ENCODE measurements at regions not wholly inside any gene's neighbourhood (a gene's known extent, or its start where the extent isn't known, plus 50 kb on each side); places are given as distances from the start of the nearest gene placed in this dataset.

DNA sequence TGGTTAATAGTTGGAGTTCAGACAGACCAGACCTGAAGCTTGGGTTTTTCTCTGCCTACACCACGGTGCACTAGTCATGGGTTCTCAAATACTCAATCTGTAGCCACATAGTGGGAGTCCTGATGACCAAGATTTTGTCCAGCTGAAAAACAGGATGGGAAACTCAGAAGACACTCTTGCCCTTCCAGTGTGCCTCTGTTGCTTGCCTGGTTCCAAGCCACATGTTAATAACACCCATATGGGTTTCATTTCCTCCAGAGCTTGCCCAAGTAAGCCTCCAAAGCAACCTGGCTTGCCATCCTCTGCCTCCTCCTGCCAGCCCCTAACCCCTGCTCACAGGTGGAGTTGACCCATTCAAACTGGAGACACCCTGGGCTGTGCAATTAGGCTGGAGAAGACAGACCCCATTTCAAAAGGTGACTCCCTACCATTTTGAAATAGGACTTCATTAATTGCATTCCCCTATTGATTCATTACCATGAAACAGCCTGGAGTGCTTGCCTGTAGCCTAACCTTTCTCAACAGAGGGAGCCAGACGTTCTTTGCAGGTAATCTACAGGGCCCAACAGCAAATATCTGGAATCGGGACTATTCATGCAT is 108.0 kb upstream of the HABP2 start:
- no peaks in the 10 kb centered on the region for H3K9me3 ChIP-seq (ENCODE audit: control insufficient read depth in 1 of 2, low read length in 2 of 2)
- H3K36me3 ChIP-seq (ENCODE audit: control insufficient read depth in 1 of 2, insufficient read depth in 2 of 2, low read length in 2 of 2) = no peaks in the 10 kb centered on the region
- no peak overlapping the region for H3K4me3 ChIP-seq (ENCODE audit: low read depth in 1 of 2, low read length in 2 of 2)
- no peak overlapping the region for H3K27ac ChIP-seq (ENCODE audit: low read length)
- no peaks in the 10 kb centered on the region for H3K4me1 ChIP-seq (ENCODE audit: control insufficient read depth in 1 of 2, insufficient read depth in 2 of 2, low read length in 2 of 2)
- H3K27me3 ChIP-seq (ENCODE audit: low read depth, low read length) = no peaks in the 10 kb centered on the region

DNA sequence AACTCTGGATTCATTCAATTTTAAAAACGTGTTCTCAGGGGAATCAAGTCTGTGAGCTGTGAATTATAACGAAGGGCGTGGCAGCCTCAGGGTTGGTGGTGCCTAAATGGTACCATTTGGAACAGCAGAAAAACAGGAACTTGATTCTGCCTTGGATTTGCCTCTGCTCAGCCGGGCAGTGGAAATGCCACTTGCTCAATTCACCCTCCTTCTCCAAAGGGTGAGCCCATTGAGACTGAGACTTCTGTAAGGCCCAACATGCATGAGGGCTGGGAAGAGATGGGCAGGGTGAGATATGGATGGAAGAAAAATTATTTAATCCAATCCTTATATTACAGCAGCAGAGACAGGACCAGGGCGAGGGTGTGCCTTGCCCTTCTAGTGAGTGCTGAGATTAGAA is 107.1 kb upstream of the HABP2 start:
- H3K4me3 ChIP-seq (ENCODE audit: low read depth in 1 of 2, low read length in 2 of 2) = no peak overlapping the region
- no peaks in the 10 kb centered on the region for H3K9me3 ChIP-seq (ENCODE audit: control insufficient read depth in 1 of 2, low read length in 2 of 2)
- H3K36me3 ChIP-seq (ENCODE audit: control insufficient read depth in 1 of 2, insufficient read depth in 2 of 2, low read length in 2 of 2) = no peaks in the 10 kb centered on the region
- H3K27me3 ChIP-seq (ENCODE audit: low read depth, low read length) = no peaks in the 10 kb centered on the region
- no peak overlapping the region for H3K27ac ChIP-seq (ENCODE audit: low read length)
- no peaks in the 10 kb centered on the region for H3K4me1 ChIP-seq (ENCODE audit: control insufficient read depth in 1 of 2, insufficient read depth in 2 of 2, low read length in 2 of 2)

DNA sequence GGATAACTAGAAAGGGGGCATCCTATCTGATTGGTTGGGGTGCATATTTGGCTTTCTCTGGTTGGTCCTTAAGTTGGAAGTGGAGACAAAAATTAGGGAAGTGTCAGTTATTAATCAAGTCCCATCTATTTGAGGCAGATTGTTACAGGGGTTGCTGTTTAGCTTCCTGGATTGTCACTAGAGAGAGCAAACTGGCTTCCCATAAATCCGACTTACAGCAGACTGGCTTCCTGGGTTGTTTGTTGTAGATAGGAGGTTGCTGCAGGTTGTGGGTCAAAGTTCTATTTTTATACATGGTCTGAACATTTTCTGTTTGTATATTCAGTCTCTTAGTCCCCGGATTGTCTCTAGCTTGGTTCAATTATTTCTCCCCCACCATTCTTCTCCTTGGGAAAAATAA is 106.1 kb upstream of the HABP2 start:
- no peaks in the 10 kb centered on the region for H3K27me3 ChIP-seq (ENCODE audit: low read depth, low read length)
- no peak overlapping the region for H3K27ac ChIP-seq (ENCODE audit: low read length)
- no peaks in the 10 kb centered on the region for H3K9me3 ChIP-seq (ENCODE audit: control insufficient read depth in 1 of 2, low read length in 2 of 2)
- no peaks in the 10 kb centered on the region for H3K36me3 ChIP-seq (ENCODE audit: control insufficient read depth in 1 of 2, insufficient read depth in 2 of 2, low read length in 2 of 2)
- H3K4me3 ChIP-seq (ENCODE audit: low read depth in 1 of 2, low read length in 2 of 2) = no peak overlapping the region
- no peaks in the 10 kb centered on the region for H3K4me1 ChIP-seq (ENCODE audit: control insufficient read depth in 1 of 2, insufficient read depth in 2 of 2, low read length in 2 of 2)

DNA sequence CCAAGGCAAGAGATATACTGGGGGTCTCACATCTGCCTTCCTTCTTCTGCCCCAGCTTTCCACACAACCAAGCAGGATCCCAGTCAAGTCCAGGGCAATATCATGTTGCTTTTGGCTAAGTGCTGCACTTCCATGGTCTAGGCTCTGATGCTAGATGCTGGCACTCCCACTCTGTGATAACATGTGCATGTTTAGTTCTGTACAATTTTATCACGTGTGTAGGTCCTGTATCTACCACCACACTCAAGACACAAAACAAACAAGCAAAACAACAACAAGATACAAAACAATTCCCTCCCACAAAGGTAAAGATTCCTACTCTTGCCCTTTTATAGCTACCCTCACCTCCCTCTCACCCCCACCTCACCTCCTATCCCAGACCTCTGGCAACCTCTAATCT is 105.6 kb upstream of the HABP2 start:
- H3K36me3 ChIP-seq (ENCODE audit: control insufficient read depth in 1 of 2, insufficient read depth in 2 of 2, low read length in 2 of 2) = no peaks in the 10 kb centered on the region
- H3K4me1 ChIP-seq (ENCODE audit: control insufficient read depth in 1 of 2, insufficient read depth in 2 of 2, low read length in 2 of 2) = no peaks in the 10 kb centered on the region
- H3K9me3 ChIP-seq (ENCODE audit: control insufficient read depth in 1 of 2, low read length in 2 of 2) = no peaks in the 10 kb centered on the region
- no peak overlapping the region for H3K27ac ChIP-seq (ENCODE audit: low read length)
- H3K4me3 ChIP-seq (ENCODE audit: low read depth in 1 of 2, low read length in 2 of 2) = no peak overlapping the region
- H3K27me3 ChIP-seq (ENCODE audit: low read depth, low read length) = no peaks in the 10 kb centered on the region

DNA sequence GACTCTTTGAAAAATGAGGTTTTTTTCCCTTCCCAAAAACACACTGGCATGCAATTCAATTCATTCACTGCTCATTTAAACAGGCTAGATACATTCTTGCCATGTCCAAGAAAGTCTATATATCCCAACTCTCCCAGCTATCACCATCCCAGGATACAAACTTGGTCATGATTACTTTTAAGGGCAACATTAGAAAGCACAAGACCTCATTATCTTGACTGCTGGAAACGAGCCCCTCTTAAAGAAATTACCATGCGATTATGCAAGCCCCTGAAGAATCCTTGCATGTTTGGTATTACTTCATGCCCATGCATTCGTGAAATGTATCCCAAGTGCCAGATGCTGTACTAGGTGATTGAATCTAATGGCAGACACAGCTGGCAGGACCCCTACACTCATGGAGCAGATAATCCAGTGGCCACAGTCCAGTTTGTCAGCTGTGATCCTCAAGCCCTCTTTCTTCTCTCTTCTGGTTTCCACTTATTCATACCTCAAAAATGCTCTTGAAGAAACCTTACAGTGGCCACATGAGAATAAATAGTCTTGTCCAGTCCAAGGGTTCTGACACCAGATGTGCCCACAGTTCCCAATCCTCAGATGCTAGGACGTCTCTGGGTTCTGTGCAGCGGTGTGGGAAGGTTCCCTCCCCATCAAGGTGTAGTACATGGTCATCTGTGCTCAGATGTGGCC is 103.7 kb upstream of the HABP2 start:
- H3K27me3 ChIP-seq (ENCODE audit: low read depth, low read length) = no peaks in the 10 kb centered on the region
- H3K27ac ChIP-seq (ENCODE audit: low read length) = no peak overlapping the region
- no peaks in the 10 kb centered on the region for H3K36me3 ChIP-seq (ENCODE audit: control insufficient read depth in 1 of 2, insufficient read depth in 2 of 2, low read length in 2 of 2)
- no peaks in the 10 kb centered on the region for H3K4me1 ChIP-seq (ENCODE audit: control insufficient read depth in 1 of 2, insufficient read depth in 2 of 2, low read length in 2 of 2)
- no peak overlapping the region for H3K4me3 ChIP-seq (ENCODE audit: low read depth in 1 of 2, low read length in 2 of 2)
- no peaks in the 10 kb centered on the region for H3K9me3 ChIP-seq (ENCODE audit: control insufficient read depth in 1 of 2, low read length in 2 of 2)

DNA sequence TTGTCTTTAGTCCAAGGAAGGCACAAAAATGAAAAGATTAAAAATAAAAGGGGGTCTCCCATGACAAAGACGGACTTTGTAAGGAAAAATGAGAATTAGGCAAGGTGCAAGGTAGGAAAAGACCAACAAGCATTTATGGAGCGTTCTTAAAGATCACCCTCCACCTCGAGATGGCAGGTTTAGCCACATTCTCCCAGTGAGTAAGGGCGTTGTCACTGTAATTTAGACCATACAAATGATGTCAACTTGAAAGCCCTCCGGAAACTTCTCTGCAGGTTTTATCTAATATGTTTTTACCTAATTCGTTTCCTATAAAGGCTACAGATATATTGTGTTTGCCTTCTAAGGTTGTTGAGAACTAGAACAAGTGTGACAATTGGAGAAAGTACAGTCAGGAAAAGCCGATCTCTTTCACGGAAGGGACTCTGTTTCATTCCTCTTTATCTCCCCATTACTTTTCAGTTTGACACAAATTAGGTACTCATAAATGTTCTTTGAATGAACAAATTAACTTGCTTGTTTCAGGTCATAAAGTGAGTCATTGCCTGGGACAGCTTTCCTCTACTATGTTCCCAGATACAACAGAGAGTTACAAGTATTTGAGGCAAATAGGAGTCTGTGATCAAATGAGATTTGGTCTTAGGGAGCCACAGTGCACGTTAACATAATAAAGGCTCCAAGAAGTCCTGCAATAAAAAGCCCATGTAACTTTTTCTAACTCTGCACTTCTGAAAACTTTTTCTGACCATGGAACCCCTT is 102.6 kb upstream of the HABP2 start:
- no peaks in the 10 kb centered on the region for H3K36me3 ChIP-seq (ENCODE audit: control insufficient read depth in 1 of 2, insufficient read depth in 2 of 2, low read length in 2 of 2)

DNA sequence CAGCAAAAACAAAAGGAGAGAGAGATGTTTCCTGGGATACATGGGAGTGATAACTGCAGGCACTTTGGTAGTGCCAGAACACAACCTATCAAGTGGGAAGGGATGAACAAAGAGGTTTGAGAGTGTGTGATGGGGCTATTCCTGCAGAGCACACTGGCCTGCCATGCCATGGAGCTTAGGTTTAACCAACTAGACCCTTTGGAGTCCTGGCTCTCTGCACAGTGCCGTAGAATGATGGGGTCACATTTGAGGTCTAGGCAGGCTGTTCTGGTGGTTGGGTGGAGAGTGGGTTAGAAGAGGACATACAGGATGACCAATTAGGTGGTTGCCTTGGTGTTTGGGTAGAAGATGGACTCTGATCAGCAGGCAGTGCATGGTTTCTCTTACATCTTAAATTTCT is 101.9 kb upstream of the HABP2 start:
- no peak overlapping the region for H3K4me3 ChIP-seq (ENCODE audit: low read depth in 1 of 2, low read length in 2 of 2)
- H3K27me3 ChIP-seq (ENCODE audit: low read depth, low read length) = no peaks in the 10 kb centered on the region
- H3K27ac ChIP-seq (ENCODE audit: low read length) = no peak overlapping the region
- no peaks in the 10 kb centered on the region for H3K4me1 ChIP-seq (ENCODE audit: control insufficient read depth in 1 of 2, insufficient read depth in 2 of 2, low read length in 2 of 2)
- H3K36me3 ChIP-seq (ENCODE audit: control insufficient read depth in 1 of 2, insufficient read depth in 2 of 2, low read length in 2 of 2) = no peaks in the 10 kb centered on the region
- no peaks in the 10 kb centered on the region for H3K9me3 ChIP-seq (ENCODE audit: control insufficient read depth in 1 of 2, low read length in 2 of 2)

More for the DNA sequence above, 102.6 kb upstream of the HABP2 start:
- H3K27ac ChIP-seq (ENCODE audit: low read length) = no peak overlapping the region
- no peaks in the 10 kb centered on the region for H3K9me3 ChIP-seq (ENCODE audit: control insufficient read depth in 1 of 2, low read length in 2 of 2)
- no peaks in the 10 kb centered on the region for H3K27me3 ChIP-seq (ENCODE audit: low read depth, low read length)
- H3K4me1 ChIP-seq (ENCODE audit: control insufficient read depth in 1 of 2, insufficient read depth in 2 of 2, low read length in 2 of 2) = no peaks in the 10 kb centered on the region
- no peak overlapping the region for H3K4me3 ChIP-seq (ENCODE audit: low read depth in 1 of 2, low read length in 2 of 2)

DNA sequence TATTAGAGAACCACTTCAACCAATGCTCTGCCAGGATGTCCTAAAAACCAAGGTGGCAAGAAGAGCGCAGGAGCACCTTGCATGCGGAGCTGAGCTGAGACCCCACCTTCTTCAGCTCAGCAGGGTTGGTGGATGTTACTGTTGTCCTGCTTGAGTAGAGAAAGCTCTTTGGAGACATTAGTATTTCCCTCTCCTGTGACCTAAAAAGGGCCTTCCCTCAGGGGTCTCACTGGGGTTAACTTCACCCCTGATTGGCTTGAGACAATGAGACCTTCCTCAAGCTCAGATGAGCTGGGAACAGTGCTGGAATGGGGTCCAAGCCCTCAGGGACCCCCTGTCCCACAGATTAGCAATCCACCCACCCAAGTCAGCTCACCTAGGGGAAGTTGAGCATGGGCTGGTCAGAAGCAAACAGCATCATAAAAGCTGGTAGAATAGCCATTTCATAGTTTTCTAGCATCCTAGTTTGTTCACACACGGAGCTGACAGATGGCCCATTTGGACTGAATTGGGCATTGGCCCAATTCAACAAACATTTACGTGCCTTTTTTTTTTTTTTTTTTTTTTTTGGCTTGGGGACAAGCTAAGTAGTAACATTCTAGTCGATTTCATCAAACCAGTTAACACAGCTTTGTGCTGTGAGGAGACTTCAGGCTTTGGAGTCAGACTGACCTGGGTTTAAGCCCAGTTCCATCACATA is 100.6 kb upstream of the HABP2 start:
- H3K9me3 ChIP-seq (ENCODE audit: control insufficient read depth in 1 of 2, low read length in 2 of 2) = no peaks in the 10 kb centered on the region
- no peaks in the 10 kb centered on the region for H3K36me3 ChIP-seq (ENCODE audit: control insufficient read depth in 1 of 2, insufficient read depth in 2 of 2, low read length in 2 of 2)
- H3K27me3 ChIP-seq (ENCODE audit: low read depth, low read length) = no peaks in the 10 kb centered on the region
- H3K27ac ChIP-seq (ENCODE audit: low read length) = no peak overlapping the region
- H3K4me3 ChIP-seq (ENCODE audit: low read depth in 1 of 2, low read length in 2 of 2) = no peak overlapping the region
- H3K4me1 ChIP-seq (ENCODE audit: control insufficient read depth in 1 of 2, insufficient read depth in 2 of 2, low read length in 2 of 2) = no peaks in the 10 kb centered on the region

DNA sequence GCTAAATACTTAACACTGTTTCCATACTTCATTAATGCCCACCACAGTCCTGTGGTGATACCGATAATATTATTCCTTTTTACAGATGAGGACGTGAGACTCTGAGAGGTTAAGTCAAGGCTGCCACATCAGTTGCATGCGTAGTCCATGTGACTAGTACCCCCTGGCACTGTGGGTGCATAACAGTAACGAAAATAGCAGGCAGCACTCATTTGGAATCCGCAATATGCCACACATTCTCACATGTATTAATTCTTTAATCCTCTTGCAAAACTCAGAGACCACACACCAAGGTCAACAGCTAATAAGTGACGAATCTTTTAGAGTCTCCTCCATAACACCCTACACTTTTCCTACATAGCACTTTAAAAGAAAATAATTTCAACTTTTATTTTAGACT is 99.5 kb upstream of the HABP2 start:
- no peak overlapping the region for H3K4me3 ChIP-seq (ENCODE audit: low read depth in 1 of 2, low read length in 2 of 2)
- no peaks in the 10 kb centered on the region for H3K27me3 ChIP-seq (ENCODE audit: low read depth, low read length)
- H3K4me1 ChIP-seq (ENCODE audit: control insufficient read depth in 1 of 2, insufficient read depth in 2 of 2, low read length in 2 of 2) = no peaks in the 10 kb centered on the region
- no peaks in the 10 kb centered on the region for H3K36me3 ChIP-seq (ENCODE audit: control insufficient read depth in 1 of 2, insufficient read depth in 2 of 2, low read length in 2 of 2)
- H3K9me3 ChIP-seq (ENCODE audit: control insufficient read depth in 1 of 2, low read length in 2 of 2) = no peaks in the 10 kb centered on the region
- no peak overlapping the region for H3K27ac ChIP-seq (ENCODE audit: low read length)

DNA sequence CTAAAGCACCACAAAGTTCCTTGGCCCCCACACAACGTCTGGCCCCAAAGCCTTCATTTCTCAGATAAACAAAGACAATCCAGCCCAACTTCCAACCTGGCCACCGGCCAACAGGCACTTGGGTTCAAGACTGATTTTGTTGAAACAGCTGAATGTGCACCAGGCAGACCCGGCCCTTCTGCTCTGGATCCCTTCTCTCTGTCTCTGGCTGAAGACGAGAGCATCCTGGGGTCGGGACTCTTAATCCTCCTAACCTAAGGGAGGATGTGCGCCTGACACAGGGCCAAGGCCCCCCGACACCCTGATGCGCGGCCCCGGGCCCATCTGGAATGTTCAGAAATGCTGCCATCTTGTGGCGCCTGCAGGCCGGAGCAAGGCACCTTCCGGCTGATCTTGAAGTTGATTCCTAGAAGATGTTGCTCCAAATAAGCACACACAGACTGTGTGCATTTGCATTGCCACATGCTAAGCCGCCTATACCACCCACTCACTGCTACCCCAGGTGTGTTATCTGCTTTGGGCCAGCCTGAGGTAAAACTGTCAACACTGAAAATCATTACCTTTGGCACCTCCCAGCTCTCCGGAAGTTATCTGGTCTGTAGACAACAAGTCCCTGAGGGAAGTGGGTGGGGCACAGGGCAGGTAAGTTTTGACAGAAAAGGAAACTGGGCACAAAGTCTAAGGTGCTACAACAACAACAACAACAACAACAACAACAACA is 98.4 kb upstream of the HABP2 start:
- no peaks in the 10 kb centered on the region for H3K27me3 ChIP-seq (ENCODE audit: low read depth, low read length)
- no peak overlapping the region for H3K27ac ChIP-seq (ENCODE audit: low read length)
- H3K36me3 ChIP-seq (ENCODE audit: control insufficient read depth in 1 of 2, insufficient read depth in 2 of 2, low read length in 2 of 2) = no peaks in the 10 kb centered on the region
- H3K9me3 ChIP-seq (ENCODE audit: control insufficient read depth in 1 of 2, low read length in 2 of 2) = no peaks in the 10 kb centered on the region
- H3K4me1 ChIP-seq (ENCODE audit: control insufficient read depth in 1 of 2, insufficient read depth in 2 of 2, low read length in 2 of 2) = no peaks in the 10 kb centered on the region
- peak overlapping the region in 1 of 2 donors; percentile 28 for H3K4me3 ChIP-seq (ENCODE audit: low read depth in 1 of 2, low read length in 2 of 2)

DNA sequence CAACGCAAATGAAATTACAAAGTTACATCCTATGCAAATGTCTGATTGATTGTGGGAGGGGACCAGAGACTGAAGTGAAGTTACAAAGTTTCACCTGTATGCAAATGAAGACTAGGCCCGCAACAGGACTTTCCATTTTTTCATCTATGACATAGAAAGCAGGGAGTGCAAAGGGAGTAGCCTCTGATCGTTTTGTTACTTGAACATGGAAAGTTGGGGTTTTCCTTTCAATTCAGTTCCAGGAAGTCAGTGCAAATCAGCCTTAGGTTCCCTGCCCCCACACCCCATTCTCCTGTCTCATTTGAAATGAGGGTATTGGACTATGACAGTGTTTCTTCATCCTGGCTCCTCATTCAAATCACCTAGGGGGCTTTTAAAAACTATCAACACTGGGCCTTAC is 96.9 kb upstream of the HABP2 start:
- Histone ChIP-seq H3K27me3 (ENCODE audit: low read depth, low read length) (no peaks in the 10 kb centered on the region), H3K4me3 (ENCODE audit: low read depth in 1 of 2, low read length in 2 of 2) (no peak overlapping the region), H3K9me3 (ENCODE audit: control insufficient read depth in 1 of 2, low read length in 2 of 2) (no peaks in the 10 kb centered on the region), H3K36me3 (ENCODE audit: control insufficient read depth in 1 of 2, insufficient read depth in 2 of 2, low read length in 2 of 2) (no peaks in the 10 kb centered on the region), H3K27ac (ENCODE audit: low read length) (no peak overlapping the region), H3K4me1 (ENCODE audit: control insufficient read depth in 1 of 2, insufficient read depth in 2 of 2, low read length in 2 of 2) (no peaks in the 10 kb centered on the region)
